ENCODE measurements at regions not wholly inside any gene's neighbourhood (a gene's known extent, or its start where the extent isn't known, plus 50 kb on each side); places are given as distances from the start of the nearest gene placed in this dataset.

DNA sequence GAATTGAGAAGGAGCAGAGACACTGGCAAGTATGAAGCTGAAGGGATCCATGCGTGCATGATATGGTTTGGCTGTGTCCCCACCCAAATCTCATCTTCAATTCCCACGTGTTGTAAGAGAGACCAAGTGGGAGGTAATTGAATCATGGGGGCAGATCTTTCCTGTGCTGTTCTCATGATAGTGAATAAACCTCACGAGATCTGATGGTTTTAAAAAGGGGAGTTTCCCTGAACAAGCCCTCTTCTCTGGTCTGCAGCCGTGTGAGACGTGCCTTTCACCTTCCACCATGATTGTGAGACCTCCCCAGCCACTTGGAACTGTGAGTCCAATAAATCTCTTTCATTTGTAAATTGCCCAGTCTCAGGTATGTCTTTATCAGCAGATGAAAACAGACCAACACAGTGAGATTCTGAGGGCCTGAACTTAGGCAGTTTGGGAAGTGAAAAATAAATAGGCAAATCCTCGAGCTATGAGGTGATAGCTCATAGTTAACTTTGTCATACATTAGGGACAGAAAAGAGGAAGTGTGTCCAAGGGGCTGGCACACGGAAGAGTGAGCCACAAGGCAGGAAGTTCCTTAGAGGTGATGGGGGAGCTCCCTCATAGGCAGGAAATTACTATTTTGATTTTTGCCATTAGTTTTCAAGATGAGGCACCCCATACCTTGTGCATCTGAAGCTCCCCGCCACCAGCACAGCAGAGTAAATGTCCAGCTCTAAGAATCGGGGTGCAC, 658.8 kb upstream of the ID2 start:
- no peak overlapping the region for H3K4me3 ChIP-seq (ENCODE audit: low read depth, low read length)
- no peaks in the 10 kb centered on the region for H3K36me3 Mint-ChIP-seq
- H3K4me3 Mint-ChIP-seq = no peak overlapping the region
- H3K36me3 ChIP-seq (ENCODE audit: control insufficient read depth, insufficient read depth, low read length) = no peaks in the 10 kb centered on the region
- no peaks in the 10 kb centered on the region for H3K9me3 ChIP-seq (ENCODE audit: control insufficient read depth in 2 of 2, low read length in 2 of 2)
- peaks cover 0 to 2% (median 0%) of the 10 kb centered on the region in 4 donors for H3K4me1 Mint-ChIP-seq
- no peaks in the 10 kb centered on the region for H3K27me3 ChIP-seq (ENCODE audit: control insufficient read depth, insufficient read depth, low read length)
- no peaks in the 10 kb centered on the region for H3K4me1 ChIP-seq (ENCODE audit: control insufficient read depth, insufficient read depth, low read length, poor library complexity, severe bottlenecking)
- no peak for ATAC-seq (ENCODE audit: low read depth in 2 of 2)
- peaks cover 0 to 2% (median 0%) of the 10 kb centered on the region in 7 donors for H3K9me3 Mint-ChIP-seq
- peak overlapping the region in 1 of 3 donors; percentile 38 for H3K27ac Mint-ChIP-seq
- H3K27ac ChIP-seq (ENCODE audit: insufficient read depth, low read length, poor library complexity, severe bottlenecking) = no peak overlapping the region
- no peak for DNase-seq
- H3K27me3 Mint-ChIP-seq = no peaks in the 10 kb centered on the region

DNA sequence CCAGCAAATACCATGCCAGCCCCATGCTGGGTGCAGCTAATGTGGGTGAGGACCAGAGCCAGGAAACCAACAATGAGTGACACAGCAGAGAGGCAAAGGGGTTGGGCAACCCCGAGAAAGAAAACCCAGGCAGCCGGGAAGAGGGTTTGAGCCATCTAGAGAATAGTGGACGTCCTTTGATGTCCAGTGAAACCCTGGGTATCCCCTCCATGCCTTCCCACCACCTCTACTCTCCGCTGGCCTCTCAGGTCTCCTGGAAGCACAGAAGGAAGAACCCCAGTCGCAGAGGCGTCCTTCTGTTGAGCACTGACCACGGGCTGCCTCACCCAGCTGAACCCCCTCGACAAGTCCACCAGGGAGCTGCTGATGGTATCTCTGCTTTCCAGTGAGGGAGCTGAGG, 657.4 kb upstream of the ID2 start:
- no peaks in the 10 kb centered on the region for H3K9me3 ChIP-seq (ENCODE audit: control insufficient read depth in 2 of 2, low read length in 2 of 2)

DNA sequence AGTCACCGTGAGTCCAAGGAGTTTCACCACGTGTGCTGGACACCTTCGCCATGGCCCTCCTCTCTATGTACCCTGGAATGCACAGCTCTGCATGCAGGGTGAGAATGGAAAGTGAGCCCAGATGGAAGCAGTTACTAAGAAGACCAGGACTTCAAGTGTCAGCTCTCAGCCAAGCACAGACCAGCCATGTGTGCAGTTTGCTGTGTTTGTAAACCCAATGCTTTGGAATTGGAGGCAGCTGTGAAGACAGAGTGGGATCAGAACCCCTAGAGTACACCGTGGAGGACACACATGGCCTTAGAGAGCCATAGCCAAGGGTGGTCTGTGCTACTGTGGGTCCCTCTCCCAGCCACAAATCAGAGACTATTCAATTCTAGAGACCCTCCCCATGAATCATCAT, 655.5 kb upstream of the ID2 start:
- no peak for ATAC-seq (ENCODE audit: low read depth in 2 of 2)
- H3K9me3 Mint-ChIP-seq = peaks cover 0 to 2% (median 0%) of the 10 kb centered on the region in 7 donors
- no peak overlapping the region for H3K27ac Mint-ChIP-seq
- H3K27me3 ChIP-seq (ENCODE audit: control insufficient read depth, insufficient read depth, low read length) = no peaks in the 10 kb centered on the region
- H3K4me3 Mint-ChIP-seq = no peak overlapping the region
- peaks cover 0 to 2% (median 0%) of the 10 kb centered on the region in 4 donors for H3K4me1 Mint-ChIP-seq
- no peaks in the 10 kb centered on the region for H3K36me3 ChIP-seq (ENCODE audit: control insufficient read depth, insufficient read depth, low read length)
- DNase-seq = no peak
- no peaks in the 10 kb centered on the region for H3K27me3 Mint-ChIP-seq
- no peaks in the 10 kb centered on the region for H3K4me1 ChIP-seq (ENCODE audit: control insufficient read depth, insufficient read depth, low read length, poor library complexity, severe bottlenecking)
- H3K36me3 Mint-ChIP-seq = no peaks in the 10 kb centered on the region
- H3K4me3 ChIP-seq (ENCODE audit: low read depth, low read length) = no peak overlapping the region
- H3K9me3 ChIP-seq (ENCODE audit: control insufficient read depth in 2 of 2, low read length in 2 of 2) = no peaks in the 10 kb centered on the region
- H3K27ac ChIP-seq (ENCODE audit: insufficient read depth, low read length, poor library complexity, severe bottlenecking) = no peak overlapping the region

More for the DNA sequence above, 657.4 kb upstream of the ID2 start:
- Histone ChIP-seq H3K4me3 (ENCODE audit: low read depth, low read length) (no peak overlapping the region), H3K27ac (ENCODE audit: insufficient read depth, low read length, poor library complexity, severe bottlenecking) (no peak overlapping the region), H3K4me1 (ENCODE audit: control insufficient read depth, insufficient read depth, low read length, poor library complexity, severe bottlenecking) (no peaks in the 10 kb centered on the region), H3K27me3 (ENCODE audit: control insufficient read depth, insufficient read depth, low read length) (no peaks in the 10 kb centered on the region), H3K36me3 (ENCODE audit: control insufficient read depth, insufficient read depth, low read length) (no peaks in the 10 kb centered on the region)
- Mint-ChIP-seq H3K9me3 (peaks cover 0 to 2% (median 0%) of the 10 kb centered on the region in 7 donors), H3K36me3 (no peaks in the 10 kb centered on the region), H3K4me1 (peaks cover 0 to 2% (median 0%) of the 10 kb centered on the region in 4 donors), H3K27me3 (no peaks in the 10 kb centered on the region), H3K4me3 (no peak overlapping the region), H3K27ac (no peak overlapping the region)
- DNase-seq (no peak), ATAC-seq (ENCODE audit: low read depth in 2 of 2) (no peak)

DNA sequence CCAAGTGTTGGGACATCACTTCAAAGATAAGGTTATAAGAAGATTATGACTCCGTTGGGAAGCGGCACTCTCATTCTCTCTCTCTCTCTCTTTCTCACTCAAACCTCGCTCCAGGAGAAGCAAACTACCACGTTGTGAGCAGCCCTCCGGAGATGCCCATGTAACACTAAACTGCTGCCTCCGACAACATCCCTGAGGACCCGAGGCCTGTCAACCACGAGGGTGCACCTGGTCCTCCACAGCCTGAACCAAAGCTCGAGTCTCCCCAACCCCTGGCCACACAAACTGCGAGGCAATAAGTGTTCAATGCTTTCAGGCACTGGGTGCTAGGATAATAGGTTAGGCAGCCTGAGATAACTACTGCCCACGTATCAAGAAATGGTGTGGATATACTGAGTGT, 654.5 kb upstream of the ID2 start:
- no peaks in the 10 kb centered on the region for H3K4me1 ChIP-seq (ENCODE audit: control insufficient read depth, insufficient read depth, low read length, poor library complexity, severe bottlenecking)
- DNase-seq (no peak), ATAC-seq (ENCODE audit: low read depth in 2 of 2) (no peak)
- Mint-ChIP-seq H3K27me3 (no peaks in the 10 kb centered on the region), H3K9me3 (peaks cover 0 to 2% (median 0%) of the 10 kb centered on the region in 7 donors), H3K4me3 (no peak overlapping the region), H3K36me3 (no peaks in the 10 kb centered on the region), H3K27ac (no peak overlapping the region), H3K4me1 (peaks cover 0 to 2% (median 0%) of the 10 kb centered on the region in 4 donors)
- H3K27ac ChIP-seq (ENCODE audit: insufficient read depth, low read length, poor library complexity, severe bottlenecking) = no peak overlapping the region
- no peak overlapping the region for H3K4me3 ChIP-seq (ENCODE audit: low read depth, low read length)
- H3K36me3 ChIP-seq (ENCODE audit: control insufficient read depth, insufficient read depth, low read length) = no peaks in the 10 kb centered on the region
- H3K27me3 ChIP-seq (ENCODE audit: control insufficient read depth, insufficient read depth, low read length) = no peaks in the 10 kb centered on the region
- no peaks in the 10 kb centered on the region for H3K9me3 ChIP-seq (ENCODE audit: control insufficient read depth in 2 of 2, low read length in 2 of 2)

DNA sequence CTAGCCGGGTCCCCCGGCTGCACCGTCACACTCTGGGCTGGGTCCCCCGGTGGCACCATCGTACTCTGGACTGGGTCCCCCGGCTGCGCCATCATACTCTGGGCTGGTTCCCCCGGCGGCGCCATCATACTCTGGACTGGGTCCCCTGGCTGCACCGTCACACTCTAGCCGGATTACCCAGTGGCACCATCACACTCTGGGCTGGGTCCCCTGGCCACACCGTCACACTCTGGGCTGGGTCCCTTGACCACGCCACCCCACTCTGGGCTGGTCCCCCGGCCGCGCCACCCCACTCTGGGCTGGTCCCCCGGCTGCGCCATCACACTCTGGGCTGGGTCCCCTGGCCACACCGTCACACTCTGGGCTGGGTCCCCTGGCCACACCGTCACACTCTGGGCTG, 653.8 kb upstream of the ID2 start:
- Histone ChIP-seq H3K9me3 (ENCODE audit: control insufficient read depth in 2 of 2, low read length in 2 of 2) (no peaks in the 10 kb centered on the region), H3K4me1 (ENCODE audit: control insufficient read depth, insufficient read depth, low read length, poor library complexity, severe bottlenecking) (no peaks in the 10 kb centered on the region), H3K4me3 (ENCODE audit: low read depth, low read length) (no peak overlapping the region), H3K27ac (ENCODE audit: insufficient read depth, low read length, poor library complexity, severe bottlenecking) (no peak overlapping the region), H3K36me3 (ENCODE audit: control insufficient read depth, insufficient read depth, low read length) (no peaks in the 10 kb centered on the region), H3K27me3 (ENCODE audit: control insufficient read depth, insufficient read depth, low read length) (no peaks in the 10 kb centered on the region)
- Mint-ChIP-seq H3K4me1 (peaks cover 0 to 2% (median 0%) of the 10 kb centered on the region in 4 donors), H3K4me3 (no peak overlapping the region), H3K27ac (no peak overlapping the region), H3K9me3 (peaks cover 0 to 2% (median 0%) of the 10 kb centered on the region in 7 donors), H3K27me3 (no peaks in the 10 kb centered on the region), H3K36me3 (no peaks in the 10 kb centered on the region)
- ATAC-seq (ENCODE audit: low read depth in 2 of 2) = no peak
- DNase-seq = no peak

DNA sequence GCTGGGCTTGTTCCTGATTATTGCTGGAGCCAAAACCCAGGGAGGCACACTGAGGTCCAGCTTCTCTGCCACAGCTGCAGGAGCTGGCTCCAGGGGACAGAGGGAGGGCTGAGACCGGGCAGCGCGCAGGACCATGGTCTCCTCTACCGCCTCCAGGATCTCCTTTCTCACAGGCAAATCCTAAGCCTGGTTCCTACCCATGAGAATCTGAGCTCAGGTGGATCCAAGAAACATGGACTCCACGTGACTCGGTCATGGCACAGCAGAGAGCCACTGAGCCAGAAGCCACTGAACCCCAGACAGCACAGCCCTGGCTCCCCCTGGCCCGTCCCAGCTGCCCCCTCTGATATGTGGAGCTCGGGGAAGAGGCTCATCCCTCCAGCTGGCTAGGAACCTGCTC, 653.4 kb upstream of the ID2 start:
- Histone ChIP-seq H3K9me3 (ENCODE audit: control insufficient read depth in 2 of 2, low read length in 2 of 2) (no peaks in the 10 kb centered on the region), H3K27ac (ENCODE audit: insufficient read depth, low read length, poor library complexity, severe bottlenecking) (no peak overlapping the region), H3K36me3 (ENCODE audit: control insufficient read depth, insufficient read depth, low read length) (no peaks in the 10 kb centered on the region), H3K4me3 (ENCODE audit: low read depth, low read length) (no peak overlapping the region), H3K27me3 (ENCODE audit: control insufficient read depth, insufficient read depth, low read length) (no peaks in the 10 kb centered on the region), H3K4me1 (ENCODE audit: control insufficient read depth, insufficient read depth, low read length, poor library complexity, severe bottlenecking) (no peaks in the 10 kb centered on the region)
- no peak overlapping the region for H3K27ac Mint-ChIP-seq
- no peak overlapping the region for H3K4me3 Mint-ChIP-seq
- DNase-seq (no peak), ATAC-seq (ENCODE audit: low read depth in 2 of 2) (no peak)
- peaks cover 0 to 2% (median 0%) of the 10 kb centered on the region in 7 donors for H3K9me3 Mint-ChIP-seq
- no peaks in the 10 kb centered on the region for H3K27me3 Mint-ChIP-seq
- no peaks in the 10 kb centered on the region for H3K36me3 Mint-ChIP-seq
- H3K4me1 Mint-ChIP-seq = peaks cover 0 to 2% (median 0%) of the 10 kb centered on the region in 4 donors

DNA sequence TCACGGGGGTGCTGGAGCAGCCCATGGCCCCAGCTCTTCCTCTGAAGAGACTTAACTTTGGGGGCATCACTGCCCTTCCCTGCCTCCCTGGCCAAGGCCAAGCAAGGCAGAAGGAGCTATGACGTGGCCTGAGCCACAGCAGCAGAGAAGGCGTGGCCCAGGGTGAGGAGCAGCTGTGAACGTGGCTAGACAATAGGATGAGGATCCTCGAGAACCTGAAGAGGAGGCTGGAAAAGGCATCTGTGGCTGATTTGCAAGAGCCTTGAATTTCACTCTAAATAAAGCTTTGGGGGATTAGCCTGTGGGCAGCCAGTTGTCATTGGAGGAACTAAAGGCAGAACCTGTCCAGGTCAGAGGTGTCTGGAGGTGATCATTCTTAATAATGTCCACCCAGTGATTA, 652.9 kb upstream of the ID2 start:
- H3K4me3 ChIP-seq (ENCODE audit: low read depth, low read length) = no peak overlapping the region
- no peak for DNase-seq
- Mint-ChIP-seq H3K36me3 (no peaks in the 10 kb centered on the region), H3K27ac (no peak overlapping the region), H3K27me3 (no peaks in the 10 kb centered on the region), H3K4me3 (no peak overlapping the region), H3K4me1 (peaks cover 0 to 2% (median 0%) of the 10 kb centered on the region in 4 donors), H3K9me3 (peaks cover 0 to 2% (median 0%) of the 10 kb centered on the region in 7 donors)
- ATAC-seq (ENCODE audit: low read depth in 2 of 2) = no peak
- no peak overlapping the region for H3K27ac ChIP-seq (ENCODE audit: insufficient read depth, low read length, poor library complexity, severe bottlenecking)
- no peaks in the 10 kb centered on the region for H3K27me3 ChIP-seq (ENCODE audit: control insufficient read depth, insufficient read depth, low read length)
- H3K4me1 ChIP-seq (ENCODE audit: control insufficient read depth, insufficient read depth, low read length, poor library complexity, severe bottlenecking) = no peaks in the 10 kb centered on the region
- no peaks in the 10 kb centered on the region for H3K9me3 ChIP-seq (ENCODE audit: control insufficient read depth in 2 of 2, low read length in 2 of 2)
- H3K36me3 ChIP-seq (ENCODE audit: control insufficient read depth, insufficient read depth, low read length) = no peaks in the 10 kb centered on the region
